Fibroblast of the aortic adventitia (primary cell): ENCODE measurements at regions not wholly inside any gene's neighbourhood (a gene's known extent, or its start where the extent isn't known, plus 50 kb on each side); places are given as distances from the start of the nearest gene placed in this dataset.

Experiments used
- DNase-seq: peaks from one replicate; pipeline ENCODE4 v3.0.0-alpha.2; 2010; ENCODE audit warnings: low read depth
- H3K4me3 ChIP-seq: 2 replicates; pipeline ENCODE4 v1.5.1; 2011; ENCODE audit warnings: low read depth, mild to moderate bottlenecking, control low read depth, low read length, moderate library complexity
- TF ChIP-seq, protein P1 (sequence below): IDR thresholded peaks from 2 replicates; pipeline ENCODE4 v1.5.1; 2011; ENCODE audit warnings: mild to moderate bottlenecking, low read length, control low read depth, inconsistent platforms; ENCODE audit not compliant: insufficient read depth

DNA sequence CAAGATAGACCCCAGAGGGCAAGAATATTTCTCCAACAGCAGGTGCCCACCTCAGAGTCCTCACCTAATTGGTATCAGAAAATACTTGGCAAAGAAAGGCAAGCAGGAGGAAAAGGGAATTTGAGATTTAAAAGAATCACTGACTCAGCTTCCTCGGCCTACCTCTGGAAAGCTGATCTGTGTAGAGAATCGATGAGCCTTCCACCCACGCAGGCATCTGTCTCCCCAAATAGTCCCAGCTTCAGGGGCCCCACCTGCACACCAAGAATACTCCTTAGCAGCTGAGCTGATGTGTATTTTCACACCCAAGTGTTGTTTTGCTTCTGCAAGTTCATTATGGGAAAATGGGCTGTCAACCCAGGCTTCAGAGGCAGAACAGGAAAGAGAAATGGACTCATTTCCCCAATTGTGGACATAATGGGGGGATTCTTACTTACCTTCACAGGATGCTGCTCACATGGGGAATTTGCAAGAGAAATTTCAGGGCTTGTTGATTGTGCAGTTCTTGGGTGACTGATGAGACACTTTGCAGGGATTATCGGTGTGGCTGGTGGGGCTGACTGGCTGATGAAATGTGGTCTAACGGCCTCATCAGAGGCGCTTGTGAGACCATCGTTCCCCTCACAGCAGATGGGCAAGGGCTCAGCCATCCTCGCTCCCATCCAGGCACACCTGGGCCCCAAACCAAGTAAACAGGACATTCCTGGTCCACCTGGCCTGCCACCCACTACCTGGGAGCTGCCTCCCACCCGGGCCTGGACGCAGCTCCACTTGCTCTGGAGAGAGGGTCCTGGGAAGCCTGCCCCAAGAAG is 436.3 kb downstream of the PTPRU start:
- no peak for DNase-seq
- no peak overlapping the region for H3K4me3 ChIP-seq
- TF ChIP-seq, protein P1, sequence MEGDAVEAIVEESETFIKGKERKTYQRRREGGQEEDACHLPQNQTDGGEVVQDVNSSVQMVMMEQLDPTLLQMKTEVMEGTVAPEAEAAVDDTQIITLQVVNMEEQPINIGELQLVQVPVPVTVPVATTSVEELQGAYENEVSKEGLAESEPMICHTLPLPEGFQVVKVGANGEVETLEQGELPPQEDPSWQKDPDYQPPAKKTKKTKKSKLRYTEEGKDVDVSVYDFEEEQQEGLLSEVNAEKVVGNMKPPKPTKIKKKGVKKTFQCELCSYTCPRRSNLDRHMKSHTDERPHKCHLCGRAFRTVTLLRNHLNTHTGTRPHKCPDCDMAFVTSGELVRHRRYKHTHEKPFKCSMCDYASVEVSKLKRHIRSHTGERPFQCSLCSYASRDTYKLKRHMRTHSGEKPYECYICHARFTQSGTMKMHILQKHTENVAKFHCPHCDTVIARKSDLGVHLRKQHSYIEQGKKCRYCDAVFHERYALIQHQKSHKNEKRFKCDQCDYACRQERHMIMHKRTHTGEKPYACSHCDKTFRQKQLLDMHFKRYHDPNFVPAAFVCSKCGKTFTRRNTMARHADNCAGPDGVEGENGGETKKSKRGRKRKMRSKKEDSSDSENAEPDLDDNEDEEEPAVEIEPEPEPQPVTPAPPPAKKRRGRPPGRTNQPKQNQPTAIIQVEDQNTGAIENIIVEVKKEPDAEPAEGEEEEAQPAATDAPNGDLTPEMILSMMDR = no peak

DNA sequence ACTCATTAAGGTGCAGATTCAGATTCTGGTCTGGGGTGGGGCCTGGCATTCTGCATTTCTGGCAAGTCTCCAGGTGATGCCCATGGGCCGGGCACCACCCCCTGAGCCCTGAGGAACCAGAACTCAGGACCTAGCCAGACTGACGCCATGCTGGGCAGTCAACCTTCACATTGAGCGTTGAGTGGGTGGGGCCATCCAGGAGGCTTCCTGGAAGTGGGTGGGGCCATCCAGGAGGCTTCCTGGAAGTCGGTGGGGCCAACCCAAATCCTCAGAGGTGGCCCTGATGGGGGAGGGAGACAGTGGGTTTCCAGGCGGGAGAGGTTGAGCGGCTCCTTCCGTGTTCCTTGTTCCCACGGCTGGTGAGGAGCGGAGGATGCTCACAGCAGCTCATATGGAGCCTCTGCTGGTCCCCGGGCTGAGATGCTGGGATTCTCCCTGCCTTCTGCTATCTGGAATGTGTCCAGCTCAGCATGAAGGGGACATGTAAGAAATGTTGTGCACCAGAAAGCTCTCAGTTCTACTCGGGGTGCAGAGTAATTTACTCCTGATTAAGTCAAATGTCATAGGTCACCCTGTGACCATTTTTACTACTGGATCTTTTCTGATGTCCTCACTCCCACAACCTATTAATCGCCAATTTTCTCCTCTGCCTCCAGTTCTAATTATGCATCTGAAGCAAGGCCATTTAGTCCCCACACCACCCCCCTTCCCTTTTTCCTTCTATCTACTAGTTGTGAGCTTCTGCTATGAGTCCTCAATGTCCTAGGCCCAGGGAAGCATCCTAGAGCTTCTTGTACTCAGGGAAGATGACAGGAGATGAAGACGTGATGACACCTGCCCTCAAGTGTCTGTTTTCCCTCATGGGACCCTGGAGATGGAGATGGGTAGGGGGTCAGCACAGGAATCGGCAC is 435.4 kb downstream of the PTPRU start:
- TF ChIP-seq, protein P1 = no peak
- DNase-seq = no peak
- no peak overlapping the region for H3K4me3 ChIP-seq

DNA sequence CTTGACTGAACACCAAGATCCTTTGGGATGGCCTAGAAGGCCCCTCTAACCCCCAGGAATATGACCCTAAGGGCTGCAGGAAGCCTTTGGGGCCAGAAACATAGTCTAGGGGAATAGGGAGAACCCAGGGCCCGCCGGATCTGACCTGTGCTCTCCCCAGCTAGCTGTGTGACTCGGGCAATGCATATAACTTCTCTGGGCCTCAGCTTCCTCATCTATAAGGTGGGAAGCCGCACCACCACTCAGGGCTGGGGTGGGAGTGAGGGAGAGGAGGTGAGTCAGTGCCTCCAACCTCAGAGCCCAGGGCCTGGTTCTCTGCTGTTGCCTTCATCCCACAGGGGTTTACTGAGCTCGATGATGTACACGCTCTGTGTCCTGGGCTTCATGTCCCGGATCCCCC is 434.4 kb downstream of the PTPRU start:
- TF ChIP-seq, protein P1 = no peak
- DNase-seq = no peak
- H3K4me3 ChIP-seq = no peak overlapping the region

DNA sequence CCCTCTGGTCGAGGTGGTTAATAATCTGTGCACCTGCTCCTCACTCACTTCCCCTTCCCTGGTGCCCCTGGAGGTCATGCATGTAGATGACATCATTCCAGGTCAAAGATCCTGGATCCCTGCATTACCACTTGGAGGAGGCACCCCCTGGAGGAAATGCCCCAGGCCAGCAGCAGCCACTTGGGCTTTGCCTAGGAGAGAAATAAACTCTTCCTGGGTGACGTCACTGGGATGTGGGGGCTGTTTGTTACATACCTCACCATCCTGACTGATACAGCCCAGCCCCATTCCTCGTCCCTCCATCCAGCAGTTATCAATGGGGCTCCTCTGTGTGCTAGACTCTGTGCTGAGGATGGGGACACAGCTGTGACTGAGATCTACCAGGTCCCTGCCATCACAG is 433.6 kb downstream of the PTPRU start:
- no peak overlapping the region for H3K4me3 ChIP-seq
- DNase-seq = no peak
- TF ChIP-seq, protein P1 = no peak

DNA sequence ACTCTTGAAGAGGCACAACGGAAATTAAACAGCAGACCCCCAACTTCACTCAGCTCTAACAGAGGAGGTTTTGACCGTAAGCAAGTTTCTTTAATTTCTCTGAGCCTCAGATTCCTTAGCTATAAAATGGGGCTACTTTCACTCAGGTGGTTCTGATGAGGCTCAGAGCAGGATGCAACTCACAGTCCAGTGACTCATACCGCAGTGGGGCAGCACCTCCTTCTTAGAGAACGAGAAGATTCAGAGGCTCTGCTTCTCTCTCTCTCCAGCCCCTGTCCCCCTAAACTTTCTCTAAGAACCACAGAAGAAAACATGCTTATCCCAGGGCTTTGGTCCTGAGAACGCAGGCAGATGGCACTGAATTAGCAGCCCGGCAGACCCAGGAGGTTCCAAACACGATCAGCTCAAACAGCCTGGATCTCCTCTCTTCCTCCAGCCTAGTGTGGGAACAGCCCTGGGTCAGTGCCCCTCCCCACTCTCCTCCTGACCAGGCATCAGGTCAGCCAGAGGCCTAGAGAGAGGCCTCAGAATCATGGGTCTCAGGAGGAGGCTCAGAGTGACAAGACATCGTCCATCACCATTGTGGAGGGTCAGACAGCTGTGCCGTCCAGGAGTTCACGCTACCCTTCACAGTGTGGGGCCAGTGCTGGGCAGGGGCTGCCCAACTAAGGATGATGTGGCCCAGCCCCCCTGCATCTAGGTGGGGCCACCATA is 433.0 kb downstream of the PTPRU start:
- TF ChIP-seq, protein P1 = no peak
- DNase-seq = no peak
- H3K4me3 ChIP-seq = no peak overlapping the region

DNA sequence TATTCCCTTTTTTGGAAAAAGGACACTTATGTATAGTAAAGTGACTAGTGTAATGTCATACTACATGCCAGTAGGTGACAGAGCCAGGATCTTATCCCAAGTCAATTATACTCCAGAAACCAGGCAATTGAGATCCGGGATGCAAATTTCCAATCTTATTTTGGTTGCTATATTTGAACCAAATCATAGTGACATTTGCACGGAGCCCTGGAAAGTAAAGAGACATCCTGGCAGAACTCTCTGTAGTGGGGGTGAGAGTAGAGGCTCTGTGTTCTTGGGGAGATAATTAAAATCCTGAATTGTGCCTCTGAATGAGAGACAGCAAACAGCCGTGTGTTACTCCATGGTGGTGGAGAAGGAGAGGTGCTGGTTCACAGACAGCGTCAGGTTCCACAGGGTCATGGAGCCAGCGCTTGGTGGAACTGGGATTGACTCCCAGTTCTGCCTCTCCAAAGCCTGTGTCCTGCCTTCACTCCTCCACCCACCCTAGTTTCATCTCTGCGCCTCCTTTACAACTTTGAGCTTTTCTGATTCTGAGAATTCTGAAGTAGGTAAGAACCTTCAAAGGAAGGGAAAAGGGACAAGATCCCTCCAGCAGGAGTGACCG is 432.3 kb downstream of the PTPRU start:
- TF ChIP-seq, protein P1 = no peak
- H3K4me3 ChIP-seq = no peak overlapping the region
- no peak for DNase-seq
